Neural cell (in vitro differentiated cells): ENCODE measurements at regions not wholly inside any gene's neighbourhood (a gene's known extent, or its start where the extent isn't known, plus 50 kb on each side); places are given as distances from the start of the nearest gene placed in this dataset.

Experiments
- H2AFZ ChIP-seq: fragments of 200-600, 300-800 bp; sonication (generic), shearing (Covaris generic); 2 replicates; pipeline ENCODE4 v1.6.0; 2014; ENCODE audit warnings: low read depth, mild to moderate bottlenecking, antibody characterized with exemption, low read length, moderate library complexity
- H3F3A ChIP-seq: fragments of 200-600 bp; shearing (Covaris generic); 2 replicates; pipeline ENCODE4 v1.6.1; 2016; ENCODE audit warnings: mild to moderate bottlenecking, moderate library complexity, mixed read lengths, antibody characterized with exemption, low read length; ENCODE audit not compliant: insufficient read depth, poor library complexity, severe bottlenecking
- H3K27ac ChIP-seq: fragments of 200-600, 300-800 bp; sonication (generic), shearing (Covaris generic); 2 replicates; pipeline ENCODE4 v1.5.1; 2014; ENCODE audit warnings: mild to moderate bottlenecking, low read length, moderate library complexity
- H3K27me3 ChIP-seq: fragments of 300-800, 200-600 bp; sonication (generic), shearing (Covaris generic); 2 replicates; pipeline ENCODE4 v1.6.0; 2014; ENCODE audit warnings: mild to moderate bottlenecking, low read depth, low read length, moderate library complexity; ENCODE audit not compliant: insufficient read depth
- H3K36me3 ChIP-seq: fragments of 300-800, 200-600 bp; sonication (generic), shearing (Covaris generic); 2 replicates; pipeline ENCODE4 v1.5.1; 2014; ENCODE audit warnings: mild to moderate bottlenecking, antibody characterized with exemption, low read length, moderate library complexity; ENCODE audit not compliant: insufficient read depth
- H3K4me2 ChIP-seq: fragments of 300-800, 200-600 bp; sonication (generic), shearing (Covaris generic); 2 replicates; pipeline ENCODE4 v1.6.0; 2014; ENCODE audit warnings: mild to moderate bottlenecking, low read length
- H3K4me3 ChIP-seq: fragments of 300-800, 200-600 bp; sonication (generic), shearing (Covaris generic); 2 replicates; pipeline ENCODE4 v1.5.1; 2014; ENCODE audit warnings: mild to moderate bottlenecking, low read length, moderate library complexity
- H3K79me2 ChIP-seq: fragments of 200-600 bp; shearing (Covaris generic); replicated peaks from 2 replicates; pipeline ENCODE4 v1.6.0; 2014; ENCODE audit warnings: mild to moderate bottlenecking, low read length, moderate library complexity; ENCODE audit not compliant: insufficient read depth
- H3K9ac ChIP-seq: fragments of 300-800, 200-600 bp; sonication (generic), shearing (Covaris generic); 2 replicates; pipeline ENCODE4 v1.6.1; 2016; ENCODE audit warnings: mild to moderate bottlenecking, low read length, mixed read lengths
- H3K9me2 ChIP-seq: fragments of 200-600 bp; shearing (Covaris generic); 2 replicates; pipeline ENCODE4 v1.6.1; 2016; ENCODE audit warnings: mild to moderate bottlenecking, low read length, mixed read lengths; ENCODE audit not compliant: insufficient read depth
- H3K9me3 ChIP-seq: fragments of 200-600, 300-800 bp; sonication (generic), shearing (Covaris generic); 2 replicates; pipeline ENCODE4 v1.6.1; 2016; ENCODE audit warnings: mild to moderate bottlenecking, mixed run types, low read length, moderate library complexity, mixed read lengths
- H4K20me1 ChIP-seq: fragments of 200-600 bp; shearing (Covaris generic); 2 replicates; pipeline ENCODE4 v1.6.1; 2016; ENCODE audit warnings: mild to moderate bottlenecking, mixed run types; ENCODE audit not compliant: insufficient read depth
- CTCF ChIP-seq: fragments of 450-650 bp; IDR thresholded peaks from 2 replicates; pipeline ENCODE4 v1.5.1; 2014; ENCODE audit warnings: antibody characterized with exemption, mild to moderate bottlenecking, moderate library complexity; ENCODE audit not compliant: poor library complexity, severe bottlenecking
- EP300 ChIP-seq: fragments of 450-650 bp; conservative IDR thresholded peaks from 2 replicates; pipeline ENCODE4 v1.6.1; 2014; ENCODE audit warnings: antibody characterized with exemption, mild to moderate bottlenecking, moderate library complexity; ENCODE audit not compliant: poor library complexity, severe bottlenecking
- EZH2 ChIP-seq: fragments of 200-600, 300-800 bp; shearing (Covaris generic), sonication (generic); IDR thresholded peaks from 2 replicates; pipeline ENCODE4 v1.6.1; 2014; ENCODE audit warnings: antibody characterized with exemption, low read length, borderline replicate concordance, mild to moderate bottlenecking; ENCODE audit not compliant: insufficient read depth, poor library complexity, severe bottlenecking
- MXI1 ChIP-seq: fragments of 450-650 bp; conservative IDR thresholded peaks from 2 replicates; pipeline ENCODE4 v1.6.1; 2014; ENCODE audit warnings: antibody characterized with exemption, mild to moderate bottlenecking; ENCODE audit not compliant: poor library complexity, severe bottlenecking
- POLR2AphosphoS5 ChIP-seq: IDR thresholded peaks from 2 replicates; pipeline ENCODE4 v1.6.1; 2012
- RAD21 ChIP-seq: fragments of 450-650 bp; conservative IDR thresholded peaks from 2 replicates; pipeline ENCODE4 v1.6.1; 2014; ENCODE audit warnings: antibody characterized with exemption, mild to moderate bottlenecking, moderate library complexity
- REST ChIP-seq: IDR thresholded peaks from 2 replicates; pipeline ENCODE4 v1.6.1; 2012; ENCODE audit warnings: borderline replicate concordance
- SMC3 ChIP-seq: fragments of 450-650 bp; conservative IDR thresholded peaks from 2 replicates; pipeline ENCODE4 v1.6.1; 2014; ENCODE audit warnings: antibody characterized with exemption, mild to moderate bottlenecking, moderate library complexity; ENCODE audit not compliant: poor library complexity
- TAF1 ChIP-seq: IDR thresholded peaks from 2 replicates; pipeline ENCODE4 v1.6.1; 2012; ENCODE audit warnings: low read depth

- no peaks in the 10 kb centered on the region for H3K9me3 ChIP-seq
- TF ChIP-seq MXI1 = no peak
- no peak for TF ChIP-seq SMC3
- no peak for TF ChIP-seq EZH2
- TF ChIP-seq POLR2AphosphoS5 = no peak
- TF ChIP-seq TAF1 = no peak
- no peak for TF ChIP-seq EP300
- no peak for TF ChIP-seq RAD21
- TF ChIP-seq REST = no peak
- no peak for TF ChIP-seq CTCF
- H2AFZ ChIP-seq = no peak overlapping the region
- H3K27me3 ChIP-seq = no peaks in the 10 kb centered on the region
- H3K4me3 ChIP-seq = no peak overlapping the region
- no peak overlapping the region for H3K27ac ChIP-seq
- no peaks in the 10 kb centered on the region for H3F3A ChIP-seq
- no peaks in the 10 kb centered on the region for H3K79me2 ChIP-seq
- H3K4me2 ChIP-seq = no peak overlapping the region
- no peaks in the 10 kb centered on the region for H4K20me1 ChIP-seq
- H3K36me3 ChIP-seq = no peaks in the 10 kb centered on the region
- H3K9me2 ChIP-seq = no peaks in the 10 kb centered on the region
- H3K9ac ChIP-seq = no peak overlapping the region
Observed at GRCh38 chr14:53608369-53608768, 348.3 kb downstream of the BMP4 start.

- Histone ChIP-seq H3K9ac (no peak overlapping the region), H3K27ac (no peak overlapping the region), H2AFZ (no peak overlapping the region), H3F3A (no peaks in the 10 kb centered on the region), H4K20me1 (no peaks in the 10 kb centered on the region), H3K9me2 (no peaks in the 10 kb centered on the region), H3K4me2 (no peak overlapping the region), H3K9me3 (no peaks in the 10 kb centered on the region), H3K36me3 (no peaks in the 10 kb centered on the region), H3K79me2 (no peaks in the 10 kb centered on the region), H3K27me3 (no peaks in the 10 kb centered on the region), H3K4me3 (no peak overlapping the region)
- TF ChIP-seq EP300 (no peak), TAF1 (no peak), RAD21 (no peak), REST (no peak), POLR2AphosphoS5 (no peak), EZH2 (no peak)
Observed at GRCh38 chr14:53606203-53606602, 350.4 kb downstream of the BMP4 start.
